ENCODE measurements at regions not wholly inside any gene's neighbourhood (a gene's known extent, or its start where the extent isn't known, plus 50 kb on each side); places are given as distances from the start of the nearest gene placed in this dataset.

GRCh38 chr12:93137656-93138612, 208.8 kb upstream of the EEA1 start:
- no peaks in the 10 kb centered on the region for H3K79me2 ChIP-seq (ENCODE audit: insufficient read depth, low read length)
- H3K9me3 ChIP-seq (ENCODE audit: insufficient read depth, low read length), result no peaks in the 10 kb centered on the region
- no peaks in the 10 kb centered on the region for H3K9me2 ChIP-seq (replicated peaks; ENCODE audit: insufficient read depth, low read length)
- H4K20me1 ChIP-seq (ENCODE audit: low read depth, low read length), result no peaks in the 10 kb centered on the region
- no peak overlapping the region for H3K27ac ChIP-seq (ENCODE audit: low read depth, low read length)
- H3F3A ChIP-seq (ENCODE audit: insufficient read depth), result no peaks in the 10 kb centered on the region
- H3K9ac ChIP-seq (ENCODE audit: low read length), result no peak overlapping the region
- no peak overlapping the region for H2AFZ ChIP-seq (ENCODE audit: low read depth, low read length, severe bottlenecking)
- no peak overlapping the region for H3K4me2 ChIP-seq (ENCODE audit: low read depth, low read length, poor library complexity, severe bottlenecking)
- TF ChIP-seq CTCF (IDR thresholded peaks at IDR 0.05; ENCODE audit: insufficient read depth, low read length, poor library complexity, severe bottlenecking), result no peak
- no peak for TF ChIP-seq EZH2phosphoT487 (conservative IDR thresholded peaks at IDR 0.05; ENCODE audit: low read length)
- H3K27me3 ChIP-seq (ENCODE audit: low read length), result no peaks in the 10 kb centered on the region
- no peaks in the 10 kb centered on the region for H3K36me3 ChIP-seq (ENCODE audit: low read length)
- no peak overlapping the region for H3K4me3 ChIP-seq (ENCODE audit: insufficient read depth, low read length, poor library complexity, severe bottlenecking)

- Histone ChIP-seq H3K9ac (ENCODE audit: low read length) (no peak overlapping the region), H3K27ac (ENCODE audit: low read depth, low read length) (no peak overlapping the region), H3K36me3 (ENCODE audit: low read length) (no peaks in the 10 kb centered on the region), H3F3A (ENCODE audit: insufficient read depth) (no peaks in the 10 kb centered on the region), H3K4me2 (ENCODE audit: low read depth, low read length, poor library complexity, severe bottlenecking) (no peak overlapping the region), H4K20me1 (ENCODE audit: low read depth, low read length) (no peaks in the 10 kb centered on the region), H3K4me3 (ENCODE audit: insufficient read depth, low read length, poor library complexity, severe bottlenecking) (no peak overlapping the region), H2AFZ (ENCODE audit: low read depth, low read length, severe bottlenecking) (no peak overlapping the region), H3K27me3 (ENCODE audit: low read length) (no peaks in the 10 kb centered on the region), H3K79me2 (ENCODE audit: insufficient read depth, low read length) (no peaks in the 10 kb centered on the region), H3K9me3 (ENCODE audit: insufficient read depth, low read length) (no peaks in the 10 kb centered on the region), H3K9me2 (replicated peaks; ENCODE audit: insufficient read depth, low read length) (no peaks in the 10 kb centered on the region)
- TF ChIP-seq EZH2phosphoT487 (conservative IDR thresholded peaks at IDR 0.05; ENCODE audit: low read length) (no peak), CTCF (IDR thresholded peaks at IDR 0.05; ENCODE audit: insufficient read depth, low read length, poor library complexity, severe bottlenecking) (no peak)
Observed at GRCh38 chr12:93139028-93139665, 210.1 kb upstream of the EEA1 start.

GRCh38 chr12:93140325-93140724, 211.2 kb upstream of the EEA1 start:
- H3K4me2 ChIP-seq (ENCODE audit: low read depth, low read length, poor library complexity, severe bottlenecking), result no peak overlapping the region
- H3K4me3 ChIP-seq (ENCODE audit: insufficient read depth, low read length, poor library complexity, severe bottlenecking), result no peak overlapping the region
- no peak overlapping the region for H3K27ac ChIP-seq (ENCODE audit: low read depth, low read length)
- H3K9me3 ChIP-seq (ENCODE audit: insufficient read depth, low read length), result no peaks in the 10 kb centered on the region
- no peak overlapping the region for H2AFZ ChIP-seq (ENCODE audit: low read depth, low read length, severe bottlenecking)
- no peaks in the 10 kb centered on the region for H3K79me2 ChIP-seq (ENCODE audit: insufficient read depth, low read length)
- H3K27me3 ChIP-seq (ENCODE audit: low read length), result no peaks in the 10 kb centered on the region
- no peak overlapping the region for H3K9ac ChIP-seq (ENCODE audit: low read length)
- no peaks in the 10 kb centered on the region for H3K36me3 ChIP-seq (ENCODE audit: low read length)
- no peaks in the 10 kb centered on the region for H3F3A ChIP-seq (ENCODE audit: insufficient read depth)
- TF ChIP-seq CTCF (IDR thresholded peaks at IDR 0.05; ENCODE audit: insufficient read depth, low read length, poor library complexity, severe bottlenecking) (no peak), EZH2phosphoT487 (conservative IDR thresholded peaks at IDR 0.05; ENCODE audit: low read length) (no peak)
- H4K20me1 ChIP-seq (ENCODE audit: low read depth, low read length), result no peaks in the 10 kb centered on the region
- no peaks in the 10 kb centered on the region for H3K9me2 ChIP-seq (replicated peaks; ENCODE audit: insufficient read depth, low read length)

Data from SU-DHL-6 (cell line).